Neural crest cell (in vitro differentiated cells): ENCODE measurements at regions not wholly inside any gene's neighbourhood (a gene's known extent, or its start where the extent isn't known, plus 50 kb on each side); places are given as distances from the start of the nearest gene placed in this dataset.
A peak's percentile ranks its signal among the peaks of the same experiment; 100 is the strongest.

Source experiments
- DNase-seq: peaks from one replicate; pipeline ENCODE4 v3.0.0; 2021; ENCODE audit warnings: low read depth, mixed read lengths, low spot score
- H3K27ac Mint-ChIP-seq: one replicate; pipeline ENCODE4 v1.8.0; 2021; ENCODE audit warnings: mild to moderate bottlenecking, mixed read lengths; ENCODE audit not compliant: unreplicated experiment
- H3K27me3 Mint-ChIP-seq: 2 replicates; pipeline ENCODE4 v1.8.0; 2021; ENCODE audit warnings: low read depth, mild to moderate bottlenecking, mixed read lengths
- H3K36me3 Mint-ChIP-seq: 2 replicates; pipeline ENCODE4 v1.8.0; 2021; ENCODE audit warnings: low read depth, mild to moderate bottlenecking, mixed read lengths
- H3K4me1 Mint-ChIP-seq: 2 replicates; pipeline ENCODE4 v1.8.0; 2021; ENCODE audit warnings: mixed read lengths
- H3K4me3 Mint-ChIP-seq: one replicate; pipeline ENCODE4 v1.8.0; 2021; ENCODE audit warnings: mild to moderate bottlenecking, mixed read lengths
- H3K9me3 Mint-ChIP-seq: 2 replicates; pipeline ENCODE4 v1.8.0; 2021; ENCODE audit warnings: mixed read lengths
- TF ChIP-seq, protein P1 (sequence below): fragments of 200-600 bp; sonication (generic); conservative IDR thresholded peaks from 2 replicates; pipeline ENCODE4 v1.5.0; 2021; ENCODE audit warnings: antibody characterized with exemption, mild to moderate bottlenecking

DNA sequence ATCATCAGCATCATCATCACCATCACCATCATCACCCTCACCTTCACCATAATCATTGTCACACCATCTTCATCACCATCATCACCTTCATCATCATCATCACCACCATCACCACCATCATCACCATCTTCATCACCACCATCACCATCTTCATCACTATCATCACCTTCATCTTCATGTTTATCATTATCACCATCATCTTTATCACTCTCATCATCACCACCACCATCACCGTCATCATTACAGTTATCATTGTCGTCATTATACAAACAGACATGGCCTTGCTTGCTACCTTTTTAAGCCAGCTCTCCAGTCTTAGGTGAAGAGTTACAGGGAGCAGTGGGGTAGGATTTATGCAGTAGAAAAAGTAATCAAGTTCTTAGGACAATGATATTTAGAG is 114.9 kb downstream of the IRF8 start:
- H3K9me3 Mint-ChIP-seq = peaks cover 9% of the 10 kb centered on the region
- DNase-seq = no peak
- H3K27me3 Mint-ChIP-seq = peaks cover 49% of the 10 kb centered on the region
- TF ChIP-seq, protein P1, sequence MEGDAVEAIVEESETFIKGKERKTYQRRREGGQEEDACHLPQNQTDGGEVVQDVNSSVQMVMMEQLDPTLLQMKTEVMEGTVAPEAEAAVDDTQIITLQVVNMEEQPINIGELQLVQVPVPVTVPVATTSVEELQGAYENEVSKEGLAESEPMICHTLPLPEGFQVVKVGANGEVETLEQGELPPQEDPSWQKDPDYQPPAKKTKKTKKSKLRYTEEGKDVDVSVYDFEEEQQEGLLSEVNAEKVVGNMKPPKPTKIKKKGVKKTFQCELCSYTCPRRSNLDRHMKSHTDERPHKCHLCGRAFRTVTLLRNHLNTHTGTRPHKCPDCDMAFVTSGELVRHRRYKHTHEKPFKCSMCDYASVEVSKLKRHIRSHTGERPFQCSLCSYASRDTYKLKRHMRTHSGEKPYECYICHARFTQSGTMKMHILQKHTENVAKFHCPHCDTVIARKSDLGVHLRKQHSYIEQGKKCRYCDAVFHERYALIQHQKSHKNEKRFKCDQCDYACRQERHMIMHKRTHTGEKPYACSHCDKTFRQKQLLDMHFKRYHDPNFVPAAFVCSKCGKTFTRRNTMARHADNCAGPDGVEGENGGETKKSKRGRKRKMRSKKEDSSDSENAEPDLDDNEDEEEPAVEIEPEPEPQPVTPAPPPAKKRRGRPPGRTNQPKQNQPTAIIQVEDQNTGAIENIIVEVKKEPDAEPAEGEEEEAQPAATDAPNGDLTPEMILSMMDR = no peak
- H3K4me3 Mint-ChIP-seq = no peak overlapping the region
- peaks cover 5% of the 10 kb centered on the region for H3K4me1 Mint-ChIP-seq
- no peak overlapping the region for H3K27ac Mint-ChIP-seq
- peaks cover 4% of the 10 kb centered on the region for H3K36me3 Mint-ChIP-seq

DNA sequence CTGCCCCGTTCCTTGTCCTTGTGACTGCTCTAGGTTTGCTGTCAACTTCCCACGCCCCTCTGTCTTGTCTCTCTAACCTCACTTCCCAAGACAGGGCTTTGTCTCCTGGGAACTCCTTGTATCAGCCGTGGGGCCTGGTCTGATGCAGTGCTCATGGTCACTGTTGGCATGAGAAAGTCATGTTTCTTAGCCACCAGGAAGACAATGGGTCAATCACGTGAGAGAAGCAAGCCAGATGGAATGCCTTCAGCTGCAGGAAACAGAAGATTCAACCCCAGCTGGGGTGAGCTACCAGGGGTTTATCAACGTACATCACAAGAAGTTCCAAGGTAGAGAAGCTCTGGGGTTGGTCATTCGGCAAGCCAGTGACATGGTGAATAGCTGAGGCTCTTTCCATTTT is 116.6 kb downstream of the IRF8 start:
- Mint-ChIP-seq H3K36me3 (peaks cover 4% of the 10 kb centered on the region), H3K9me3 (peaks cover 14% of the 10 kb centered on the region), H3K27ac (no peak overlapping the region), H3K27me3 (peaks cover 58% of the 10 kb centered on the region), H3K4me3 (no peak overlapping the region), H3K4me1 (peaks cover 5% of the 10 kb centered on the region)
- TF ChIP-seq, protein P1 = no peak
- no peak for DNase-seq

- H3K27ac Mint-ChIP-seq = no peak overlapping the region
- H3K4me3 Mint-ChIP-seq = no peak overlapping the region
- TF ChIP-seq, protein P1 = peak; percentile 88
- peaks cover 14% of the 10 kb centered on the region for H3K9me3 Mint-ChIP-seq
- H3K36me3 Mint-ChIP-seq = peaks cover 4% of the 10 kb centered on the region
- peaks cover 5% of the 10 kb centered on the region for H3K4me1 Mint-ChIP-seq
- peak; percentile 34 for DNase-seq
- peaks cover 63% of the 10 kb centered on the region for H3K27me3 Mint-ChIP-seq
These were observed 117.4 kb downstream of the IRF8 start for GRCh38 chr16:86016201-86016965.

GRCh38 chr16:86018071-86018470 is 119.1 kb downstream of the IRF8 start:
- no peak for DNase-seq
- no peak overlapping the region for H3K4me3 Mint-ChIP-seq
- TF ChIP-seq, protein P1 = no peak
- peaks cover 4% of the 10 kb centered on the region for H3K36me3 Mint-ChIP-seq
- H3K27me3 Mint-ChIP-seq = peaks cover 59% of the 10 kb centered on the region
- no peak overlapping the region for H3K27ac Mint-ChIP-seq
- H3K9me3 Mint-ChIP-seq = peaks cover 10% of the 10 kb centered on the region
- peaks cover 5% of the 10 kb centered on the region for H3K4me1 Mint-ChIP-seq

GRCh38 chr16:86018487-86018886 is 119.5 kb downstream of the IRF8 start:
- Mint-ChIP-seq H3K27ac (peak overlapping the region; percentile 60), H3K27me3 (peaks cover 59% of the 10 kb centered on the region), H3K9me3 (peaks cover 10% of the 10 kb centered on the region), H3K4me3 (no peak overlapping the region), H3K36me3 (peaks cover 4% of the 10 kb centered on the region), H3K4me1 (peaks cover 5% of the 10 kb centered on the region)
- DNase-seq = no peak
- TF ChIP-seq, protein P1 = no peak
